GM12878 (cell line): ENCODE measurements at regions not wholly inside any gene's neighbourhood (a gene's known extent, or its start where the extent isn't known, plus 50 kb on each side); places are given as distances from the start of the nearest gene placed in this dataset.
A peak's percentile ranks its signal among the peaks of the same experiment; 100 is the strongest.

Source experiments
- ATAC-seq: fragments of 200-7000 bp; cut with Tn5 transposase; 3 replicates; pipeline ENCODE4 v1.9.1; 2020; ENCODE audit warnings: mild to moderate bottlenecking, moderate library complexity
- BruUV-seq: library from RNA; stranded (reverse); fragments of 400-500 nt; replicated peaks from 2 replicates; lab custom pipeline; 2021; lab: Mats Ljungman, UMichigan
- CTCF ChIA-PET: fragments of 300-600 bp; sonication (Branson Sonifier 250); formaldehyde crosslinking; extraction: SDS; loops from one replicate; lab custom pipeline; 2021; ENCODE audit warnings: inconsistent platforms; lab: Yijun Ruan, JAX
- POLR2A ChIA-PET: fragments of 350-600 bp; formaldehyde crosslinking; extraction: SDS; loops from one replicate; lab custom pipeline; 2021; ENCODE audit warnings: inconsistent platforms; lab: Charles Lee
- RAD21 ChIA-PET: fragments of 300-600 bp; sonication (Branson Sonifier 250); formaldehyde crosslinking; loops from one replicate; lab custom pipeline; 2023; ENCODE audit warnings: antibody characterized with exemption; ENCODE audit not compliant: unreplicated experiment; lab: Charles Lee
- SMC1A ChIA-PET: fragments of 300-600 bp; sonication (Branson Sonifier 250); formaldehyde crosslinking; loops from one replicate; lab custom pipeline; 2023; ENCODE audit not compliant: unreplicated experiment, uncharacterized antibody; lab: Charles Lee
- DNase-seq: peaks from one replicate; pipeline ENCODE4 v3.0.0-alpha.2; 2011; ENCODE audit warnings: low read depth, low spot score
- FAIRE-seq: peaks from 3 replicates; lab custom pipeline; 2011; peaks lifted over from hg19 to GRCh38; lab: Jason Lieb, UNC
- H2AFZ ChIP-seq: 2 replicates; pipeline ENCODE4 v1.6.0; 2011; ENCODE audit warnings: low read depth, low read length, control low read depth; ENCODE audit not compliant: control insufficient read depth
- H3K27ac ChIP-seq: 2 replicates; pipeline ENCODE4 v1.5.1; 2011; ENCODE audit warnings: control low read depth; ENCODE audit not compliant: control insufficient read depth, insufficient read depth
- H3K27me3 ChIP-seq, 2 experiments: replicated peaks in 1 of 2; 2 replicates each; pipeline versions ENCODE4 v1.6.0 to v1.6.1; 2011; ENCODE audit warnings: low read length in 1 of 2; ENCODE audit not compliant: control insufficient read depth in 2 of 2, insufficient read depth in 2 of 2
- H3K36me3 ChIP-seq, 2 experiments: 2 replicates each; pipeline ENCODE4 v1.5.1; 2011; ENCODE audit warnings: low read length in 1 of 2; ENCODE audit not compliant: control insufficient read depth in 2 of 2, insufficient read depth in 2 of 2
- H3K4me1 ChIP-seq: 2 replicates; pipeline ENCODE4 v1.6.1; 2011; ENCODE audit warnings: mild to moderate bottlenecking, low read length, moderate library complexity, mixed read lengths; ENCODE audit not compliant: control insufficient read depth, insufficient read depth
- H3K4me2 ChIP-seq: 2 replicates; pipeline ENCODE4 v1.6.0; 2011; ENCODE audit warnings: control low read depth; ENCODE audit not compliant: control insufficient read depth, insufficient read depth
- H3K4me3 ChIP-seq: fragments of 200-600 bp; sonication (generic); 2 replicates; pipeline ENCODE4 v1.5.1; 2016
- H3K79me2 ChIP-seq: 2 replicates; pipeline ENCODE4 v1.6.0; 2011; ENCODE audit warnings: low read length; ENCODE audit not compliant: control insufficient read depth, insufficient read depth
- H3K9ac ChIP-seq: 2 replicates; pipeline ENCODE4 v1.8.0; 2011; ENCODE audit warnings: low read length, control low read depth, mixed read lengths; ENCODE audit not compliant: control insufficient read depth, insufficient read depth
- H3K9me3 ChIP-seq: replicated peaks from 3 replicates; pipeline ENCODE4 v1.5.1; 2011; ENCODE audit warnings: mild to moderate bottlenecking, low read length; ENCODE audit not compliant: control insufficient read depth, insufficient read depth
- H4K20me1 ChIP-seq: 2 replicates; pipeline ENCODE4 v1.6.0; 2011; ENCODE audit not compliant: control insufficient read depth, insufficient read depth
- BHLHE40 ChIP-seq, 2 experiments: fragments of 450-650 bp in 1 of 2; IDR thresholded peaks; 2 replicates each; pipeline ENCODE4 v1.6.1; 2011 to 2017; ENCODE audit warnings: low read depth in 2 of 2, borderline replicate concordance in 1 of 2, improper control_type of control experiment in 1 of 2, low read length in 1 of 2, mild to moderate bottlenecking in 1 of 2
- CBFB ChIP-seq: IDR thresholded peaks from 2 replicates; pipeline ENCODE4 v1.6.1; 2016; ENCODE audit warnings: antibody characterized with exemption, low read depth
- FOXM1 ChIP-seq: IDR thresholded peaks from 2 replicates; pipeline ENCODE4 v1.6.1; 2012; ENCODE audit warnings: low read depth, mild to moderate bottlenecking, inconsistent platforms, low read length, moderate library complexity
- MYB ChIP-seq: fragments of 150-350 bp; IDR thresholded peaks from 2 replicates; pipeline ENCODE4 v1.6.1; 2014; ENCODE audit warnings: mild to moderate bottlenecking, low read depth, low read length, borderline replicate concordance
- MYC ChIP-seq: IDR thresholded peaks from 2 replicates; pipeline ENCODE4 v1.6.1; 2011; ENCODE audit warnings: mild to moderate bottlenecking, low read length, moderate library complexity, inconsistent platforms; ENCODE audit not compliant: insufficient read depth, insufficient replicate concordance, insufficient read length, severe bottlenecking
- PAX5 ChIP-seq: IDR thresholded peaks from 2 replicates; pipeline ENCODE4 v1.6.1; 2011; ENCODE audit warnings: low read depth, low read length, borderline replicate concordance
- RB1 ChIP-seq: fragments of 450-650 bp; formaldehyde crosslinking; IDR thresholded peaks from 2 replicates; pipeline ENCODE4 v1.6.1; 2017; ENCODE audit warnings: mild to moderate bottlenecking, borderline replicate concordance
- SUPT20H ChIP-seq: IDR thresholded peaks from 2 replicates; pipeline ENCODE4 v1.6.1; 2011; ENCODE audit warnings: low read depth, mild to moderate bottlenecking, low read length, moderate library complexity, borderline replicate concordance; ENCODE audit not compliant: control insufficient read depth
- TARDBP ChIP-seq: IDR thresholded peaks from 2 replicates; pipeline ENCODE4 v1.6.1; 2016; ENCODE audit warnings: borderline replicate concordance
- ZNF217 ChIP-seq: fragments of 450-650 bp; IDR thresholded peaks from 2 replicates; pipeline ENCODE4 v1.6.1; 2017; ENCODE audit warnings: antibody characterized with exemption, mild to moderate bottlenecking
- ZNF384 ChIP-seq: IDR thresholded peaks from 2 replicates; pipeline ENCODE4 v1.6.1; 2012; ENCODE audit warnings: low read depth, mild to moderate bottlenecking, low read length, improper control_type of control experiment, borderline replicate concordance
- ZNF592 ChIP-seq: fragments of 450-650 bp; IDR thresholded peaks from 2 replicates; pipeline ENCODE4 v1.6.1; 2017; ENCODE audit warnings: mild to moderate bottlenecking, moderate library complexity
- ZNF622 ChIP-seq: fragments of 450-650 bp; IDR thresholded peaks from 2 replicates; pipeline ENCODE4 v1.6.1; 2017; ENCODE audit warnings: mild to moderate bottlenecking, inconsistent platforms
- WGBS: methylation state at CpG from one replicate; pipeline ENCODE4 v1.1.6; 2016; ENCODE audit warnings: low lambda C conversion rate; ENCODE audit not compliant: insufficient replicate concordance, insufficient coverage; ENCODE audit errors: missing lambda C conversion rate; 5-methylcytosine and 5-hydroxymethylcytosine counted together
- in situ Hi-C: fragments of 300-500 bp; cut with MboI; formaldehyde crosslinking; loops from 9 replicates; pipeline ENCODE4 v1.14.3; 2018; ENCODE audit warnings: mixed read lengths
- intact Hi-C: fragments of 100-400 bp; cut with micrococcal nuclease; formaldehyde crosslinking; loops from one replicate; pipeline ENCODE4 v1.14.2; 2022; ENCODE audit not compliant: unreplicated experiment

GRCh38 chr2:221154176-221154575 is 417.9 kb downstream of the EPHA4 start:
- no peak for DNase-seq
- WGBS, result 29% methylated on average over 7 of the region's 7 CpGs

DNA sequence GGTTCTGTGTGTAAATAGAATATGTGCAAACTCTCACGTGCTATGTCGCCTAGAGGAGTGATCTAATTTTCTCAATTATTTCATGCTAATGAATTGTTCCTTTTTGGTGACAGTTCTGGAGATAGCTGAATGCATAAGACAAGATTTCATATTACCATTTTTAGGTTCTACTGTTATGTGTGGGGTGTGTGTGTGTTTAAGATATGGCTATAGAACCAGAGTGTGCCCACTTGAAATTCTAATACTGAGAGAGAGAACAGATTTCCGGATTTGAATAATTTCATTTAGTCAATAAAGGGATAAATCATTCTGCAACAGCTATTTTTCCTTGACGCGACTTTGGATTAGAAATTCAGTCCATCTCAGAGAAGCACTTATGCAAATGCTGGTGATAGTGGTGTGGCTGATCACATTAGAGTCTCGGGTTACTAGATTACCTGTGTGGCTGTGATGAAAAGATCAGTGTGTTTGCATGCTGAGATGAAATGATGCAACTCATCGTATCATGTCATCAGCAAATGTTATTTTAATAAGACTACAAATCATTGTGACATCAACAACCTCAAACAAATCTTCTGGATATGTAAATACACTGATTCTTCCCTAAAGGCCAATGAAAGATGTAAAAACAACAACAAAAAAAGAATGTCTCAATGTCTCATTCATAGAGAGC is 415.9 kb downstream of the EPHA4 start:
- Histone ChIP-seq H3K79me2 (no peaks in the 10 kb centered on the region), H3K27me3 (no peaks in the 10 kb centered on the region), H3K9me3 (no peaks in the 10 kb centered on the region), H2AFZ (no peak overlapping the region), H3K4me2 (no peak overlapping the region), H3K9ac (no peak overlapping the region), H3K27ac (no peak overlapping the region), H3K36me3 (no peaks in the 10 kb centered on the region), H3K4me3 (no peak overlapping the region), H3K4me1 (no peaks in the 10 kb centered on the region), H4K20me1 (no peaks in the 10 kb centered on the region)
- FAIRE-seq, result peak; percentile 41
- ChIA-PET CTCF (interaction anchor here (0.5 kb wide), 1 partner anchor 1169 kb away, joined by 3 read pairs; no protein-coding TSS in a partner anchor), POLR2A (no interaction called here), RAD21 (no interaction called here), SMC1A (interaction anchor here (0.6 kb wide), 1 partner anchor 9 kb away, joined by 3 read pairs; no protein-coding TSS in a partner anchor)
- in situ Hi-C loops (no loop called here), intact Hi-C loops (no loop called here)
- ATAC-seq, result no peak
- TF ChIP-seq ZNF622 (no peak), ZNF592 (no peak)
- 44% methylated on average over 7 of the region's 7 CpGs for WGBS
- BruUV-seq, result no TSS peak
- DNase-seq, result no peak

More at GRCh38 chr2:221154176-221154575, 417.9 kb downstream of the EPHA4 start:
- Histone ChIP-seq H3K9me3 (no peaks in the 10 kb centered on the region), H3K27me3 (no peaks in the 10 kb centered on the region), H3K9ac (no peak overlapping the region), H3K27ac (no peak overlapping the region), H4K20me1 (no peaks in the 10 kb centered on the region), H3K36me3 (no peaks in the 10 kb centered on the region), H2AFZ (no peak overlapping the region), H3K4me2 (no peak overlapping the region), H3K79me2 (no peaks in the 10 kb centered on the region), H3K4me3 (no peak overlapping the region), H3K4me1 (no peaks in the 10 kb centered on the region)
- no TSS peak for BruUV-seq
- in situ Hi-C loops (no loop called here), intact Hi-C loops (no loop called here)
- POLR2A ChIA-PET, result no interaction called here
- SMC1A ChIA-PET, result no interaction called here
- TF ChIP-seq RB1 (no peak), ZNF217 (no peak), CBFB (no peak), MYB (no peak), TARDBP (no peak), PAX5 (no peak), BHLHE40 (IDR thresholded peaks at IDR 0.05; ENCODE audit: borderline replicate concordance in 1 of 2, low read depth in 2 of 2, low read length in 1 of 2) (no peak), MYC (no peak), FOXM1 (no peak), SUPT20H (no peak), ZNF384 (no peak)
- ATAC-seq (no peak), FAIRE-seq (no peak)
- CTCF ChIA-PET, result no interaction called here
- RAD21 ChIA-PET, result no interaction called here
